Dermis microvascular lymphatic vessel endothelial cell (primary cell): ENCODE measurements at regions not wholly inside any gene's neighbourhood (a gene's known extent, or its start where the extent isn't known, plus 50 kb on each side); places are given as distances from the start of the nearest gene placed in this dataset.
"Not testable (repeated sequence)": the region's sequence is repeated elsewhere in the genome, so short reads cannot be mapped to it uniquely, and the experiment has no call there.

Experiments
- DNase-seq, 2 donors: peaks; one replicate each; pipeline versions ENCODE4 v3.0.0 to v3.0.0-alpha.2; 2010; ENCODE audit warnings: low read depth in 2 of 2

DNA sequence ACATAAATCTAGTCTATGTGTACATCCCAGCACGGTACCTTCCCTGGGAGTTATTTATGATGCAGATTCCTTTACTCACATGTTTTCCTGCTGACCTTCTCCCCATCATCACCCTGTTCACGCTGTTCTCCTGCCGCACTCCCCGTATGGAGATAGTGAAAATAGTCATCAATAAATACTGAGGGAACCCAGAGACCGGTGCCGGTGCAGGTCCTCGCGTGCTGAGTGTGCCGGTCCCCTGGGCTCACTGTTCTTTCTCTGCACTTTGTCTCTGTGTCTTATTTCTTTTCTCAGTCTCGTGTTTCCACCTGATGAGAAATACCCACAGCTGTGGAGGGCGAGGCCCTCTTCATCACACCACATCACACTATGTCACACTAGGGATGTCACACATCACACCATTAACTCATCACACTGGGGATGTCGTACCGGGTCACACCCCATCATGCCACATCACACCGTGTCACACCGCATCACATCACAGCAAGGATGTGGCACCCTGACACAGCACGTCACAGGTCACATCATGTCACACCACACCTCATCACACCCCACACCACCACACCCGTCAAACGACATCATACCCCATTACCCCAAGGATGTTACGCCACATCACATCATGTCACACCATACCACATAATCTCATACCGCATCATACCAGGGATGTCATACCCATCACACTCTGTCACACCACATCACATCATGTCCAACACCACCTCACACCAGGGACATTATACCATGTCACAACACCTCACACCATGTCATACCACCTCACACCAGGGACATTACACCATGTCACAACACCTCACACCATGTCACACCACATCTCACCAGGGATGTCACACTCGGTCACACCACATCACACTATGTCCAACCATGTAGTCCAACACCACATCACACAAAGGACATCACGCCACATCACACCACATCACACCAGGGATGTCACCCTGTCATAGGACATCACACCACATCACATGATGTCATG, 207.0 kb downstream of the TMEM121 start:
- DNase-seq, result no peak

- not testable (repeated sequence) for DNase-seq
Observed at GRCh38 chr14:105734241-105734640, 207.9 kb downstream of the TMEM121 start.

DNA sequence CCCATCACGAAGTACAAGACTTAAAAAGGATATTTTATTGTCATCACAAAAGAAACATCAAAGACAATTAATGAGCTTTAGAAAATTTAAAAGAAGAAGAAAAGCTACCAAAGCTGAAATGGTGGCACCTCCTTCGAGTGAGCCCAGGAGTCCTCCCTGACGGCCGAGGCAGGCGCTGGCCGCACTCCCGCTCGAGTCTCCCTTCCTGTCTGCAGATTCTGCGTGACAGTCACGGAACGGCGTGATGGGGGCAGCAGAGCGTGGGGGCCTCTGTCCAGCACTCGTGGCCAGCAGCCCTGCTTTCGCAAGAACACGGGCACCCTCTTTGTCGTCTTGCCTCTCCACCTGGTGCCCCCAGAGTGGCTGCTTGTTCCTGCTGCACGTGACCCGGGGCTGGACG, 209.9 kb downstream of the TMEM121 start:
- not testable (repeated sequence) for DNase-seq

GRCh38 chr14:105737504-105738246, 211.3 kb downstream of the TMEM121 start:
- no peak for DNase-seq

- DNase-seq, result no peak
Observed at GRCh38 chr14:105738638-105739037, 212.3 kb downstream of the TMEM121 start.

- no peak for DNase-seq
Observed at GRCh38 chr14:105739331-105740102, 213.1 kb downstream of the TMEM121 start.

GRCh38 chr14:105740272-105740671, 213.9 kb downstream of the TMEM121 start:
- DNase-seq, result not testable (repeated sequence)

GRCh38 chr14:105740961-105741360, 214.6 kb downstream of the TMEM121 start:
- not testable (repeated sequence) for DNase-seq

DNA sequence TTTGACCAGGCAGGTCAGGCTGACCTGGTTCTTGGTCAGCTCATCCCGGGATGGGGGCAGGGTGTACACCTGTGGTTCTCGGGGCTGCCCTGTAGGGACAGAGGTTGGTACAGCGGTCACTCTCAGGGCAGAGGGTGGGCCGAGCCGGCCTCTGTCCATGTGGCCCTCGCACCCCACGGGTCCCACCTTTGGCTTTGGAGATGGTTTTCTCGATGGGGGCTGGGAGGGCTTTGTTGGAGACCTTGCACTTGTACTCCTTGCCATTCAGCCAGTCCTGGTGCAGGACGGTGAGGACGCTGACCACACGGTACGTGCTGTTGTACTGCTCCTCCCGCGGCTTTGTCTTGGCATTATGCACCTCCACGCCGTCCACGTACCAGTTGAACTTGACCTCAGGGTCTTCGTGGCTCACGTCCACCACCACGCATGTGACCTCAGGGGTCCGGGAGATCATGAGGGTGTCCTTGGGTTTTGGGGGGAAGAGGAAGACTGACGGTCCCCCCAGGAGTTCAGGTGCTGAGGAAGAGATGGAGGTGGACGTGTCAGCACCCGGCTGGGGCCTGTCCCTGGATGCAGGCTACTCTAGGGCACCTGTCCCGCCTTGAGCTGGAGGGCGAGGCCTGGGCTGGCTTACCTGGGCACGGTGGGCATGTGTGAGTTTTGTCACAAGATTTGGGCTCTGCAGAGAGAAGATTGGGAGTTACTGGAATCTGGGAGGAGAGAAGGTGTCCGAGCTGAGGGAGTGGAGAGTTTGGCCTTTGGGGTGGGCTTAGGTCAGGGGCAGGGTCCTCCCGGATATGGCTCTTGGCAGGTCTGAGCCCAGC, 215.5 kb downstream of the TMEM121 start:
- not testable (repeated sequence) for DNase-seq

GRCh38 chr14:105742531-105742848, 216.1 kb downstream of the TMEM121 start:
- no peak for DNase-seq

GRCh38 chr14:105742904-105743701, 216.7 kb downstream of the TMEM121 start:
- DNase-seq, result not testable (repeated sequence)

GRCh38 chr14:105744213-105744787, 217.9 kb downstream of the TMEM121 start:
- DNase-seq, result not testable (repeated sequence)

GRCh38 chr14:105745433-105746123, 219.2 kb downstream of the TMEM121 start:
- DNase-seq, result no peak

DNA sequence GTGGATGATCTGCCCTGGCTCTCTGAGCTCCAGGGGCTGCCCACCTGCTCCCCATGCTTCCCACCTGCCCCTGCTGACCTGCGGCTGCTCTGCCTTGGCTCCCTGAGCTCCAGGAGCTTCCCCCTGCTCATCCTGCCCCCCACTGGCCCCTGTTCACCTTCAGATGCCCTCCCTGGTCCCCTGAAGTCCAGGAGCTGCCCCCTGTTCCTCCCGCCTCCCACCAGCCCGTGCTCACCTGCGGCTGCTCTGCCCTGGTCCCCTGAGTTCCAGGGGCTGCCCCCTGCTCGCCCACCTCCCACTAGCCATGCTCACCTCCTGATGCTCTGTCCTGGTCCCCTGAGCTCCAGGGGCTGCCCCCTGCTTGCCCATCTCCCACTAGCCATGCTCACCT, 219.7 kb downstream of the TMEM121 start:
- DNase-seq, result no peak

DNA sequence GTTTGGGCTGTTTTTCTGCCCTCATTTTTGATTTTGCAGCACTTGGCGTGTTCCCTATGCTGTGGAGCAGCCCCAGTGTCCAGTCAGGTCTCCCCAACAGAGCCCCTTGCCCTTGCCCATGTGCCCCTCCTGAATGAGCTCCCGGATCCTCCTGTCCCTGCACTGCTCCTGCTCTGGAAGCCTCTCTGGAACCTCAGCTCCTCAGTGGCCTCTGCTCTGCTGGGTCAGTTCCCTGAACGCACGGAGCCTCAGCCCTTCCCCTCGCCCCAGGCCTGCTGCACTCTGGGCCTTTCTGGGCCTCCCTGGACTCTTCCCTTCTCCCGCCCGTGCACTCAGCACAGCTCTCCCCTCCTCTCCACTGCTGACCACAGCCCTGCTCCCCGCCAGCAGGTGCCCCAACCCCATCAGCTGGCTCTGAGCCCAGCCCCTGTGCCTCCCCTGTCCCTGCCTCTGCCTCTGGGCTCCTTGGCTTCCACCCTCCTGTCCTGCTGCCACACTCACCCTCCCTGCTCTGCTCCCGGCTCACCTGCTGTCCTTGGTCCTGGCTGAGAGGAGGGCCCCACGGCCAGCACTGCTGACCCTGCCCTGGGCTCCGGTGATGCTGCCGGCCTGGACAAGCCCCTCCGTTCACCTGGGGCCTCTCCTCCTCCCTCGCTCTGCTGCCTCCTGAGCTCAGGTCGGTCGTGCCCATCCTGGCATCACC, 220.6 kb downstream of the TMEM121 start:
- DNase-seq, result not testable (repeated sequence)

- DNase-seq, result not testable (repeated sequence)
Observed at GRCh38 chr14:105747503-105748203, 221.3 kb downstream of the TMEM121 start.

DNA sequence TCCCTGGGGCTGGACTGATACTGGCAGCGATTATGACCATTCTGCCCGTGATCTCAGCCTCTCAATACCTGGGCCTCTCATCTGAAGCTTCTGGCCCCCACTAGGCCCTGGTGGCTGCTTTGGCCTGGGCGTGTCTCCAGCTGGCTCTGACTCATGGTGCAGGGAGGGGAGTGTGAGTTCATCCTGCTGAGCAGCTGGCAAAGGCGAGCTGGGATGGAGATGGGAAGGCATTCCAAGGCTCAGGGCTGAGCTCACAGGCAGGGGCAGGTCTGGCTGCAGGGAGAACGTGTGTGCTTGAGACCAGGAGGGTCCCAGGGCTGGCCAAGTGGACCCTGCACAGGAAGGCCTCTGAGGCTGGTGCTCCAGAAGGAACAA, 221.8 kb downstream of the TMEM121 start:
- DNase-seq, result no peak

DNA sequence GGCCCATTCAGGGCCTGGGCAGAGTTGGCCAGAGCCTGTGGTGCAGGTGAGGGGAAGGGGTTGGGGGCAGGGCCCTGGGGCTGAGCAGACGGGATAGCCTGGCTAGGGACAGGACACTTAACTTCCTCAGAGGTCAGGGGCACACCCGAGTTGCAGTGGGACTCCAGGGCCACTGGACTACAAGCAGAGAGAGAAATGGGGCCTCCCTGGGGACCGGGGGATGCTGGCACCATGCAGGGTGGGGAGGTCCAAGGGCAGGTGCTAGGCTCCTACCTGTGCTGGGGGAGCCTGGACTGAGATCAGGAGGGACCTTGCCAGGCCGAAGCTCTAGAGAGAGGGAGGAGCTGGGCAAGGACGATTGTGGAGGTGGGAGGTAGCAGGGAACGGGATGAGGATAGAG, 222.3 kb downstream of the TMEM121 start:
- not testable (repeated sequence) for DNase-seq
